IMR-90 (cell line): ENCODE measurements at regions not wholly inside any gene's neighbourhood (a gene's known extent, or its start where the extent isn't known, plus 50 kb on each side); places are given as distances from the start of the nearest gene placed in this dataset.

Experiments used
- ATAC-seq: fragments of 200-7000 bp; cut with Tn5 transposase; 2 replicates; pipeline ENCODE4 v1.9.1; 2020; ENCODE audit warnings: low read depth, mild to moderate bottlenecking, moderate library complexity
- BruUV-seq: library from RNA; stranded (reverse); fragments of 400-500 nt; replicated peaks from 2 replicates; lab custom pipeline; 2021; lab: Mats Ljungman, UMichigan
- CTCF ChIA-PET: fragments of 300-600 bp; formaldehyde crosslinking; extraction: SDS; loops from one replicate; lab custom pipeline; 2021; ENCODE audit warnings: antibody characterized with exemption; lab: Yijun Ruan, JAX
- POLR2A ChIA-PET: fragments of 300-600 bp; sonication (Branson Sonifier 250); formaldehyde crosslinking; loops from one replicate; lab custom pipeline; 2022; ENCODE audit warnings: antibody characterized with exemption; ENCODE audit not compliant: unreplicated experiment; lab: Charles Lee
- DNase-seq: peaks from one replicate; pipeline ENCODE4 v3.0.0; 2013
- H2AFZ ChIP-seq: replicated peaks from 2 replicates; pipeline ENCODE3; 2013; ENCODE audit warnings: low read length, mild to moderate bottlenecking; ENCODE audit not compliant: poor library complexity
- H2AK5ac ChIP-seq: 2 replicates; pipeline ENCODE4 v1.6.1; 2013; ENCODE audit warnings: low read depth, low read length, inconsistent platforms
- H2AK9ac ChIP-seq: replicated peaks from 2 replicates; pipeline ENCODE3; 2013; ENCODE audit warnings: mild to moderate bottlenecking, low read depth, low read length, moderate library complexity; ENCODE audit not compliant: poor library complexity
- H2BK120ac ChIP-seq: 2 replicates; pipeline ENCODE4 v1.6.1; 2013; ENCODE audit warnings: low read depth, low read length, inconsistent platforms
- H2BK15ac ChIP-seq: 3 replicates; pipeline ENCODE4 v1.6.1; 2013; ENCODE audit warnings: low read depth, low read length, inconsistent platforms
- H2BK20ac ChIP-seq: 2 replicates; pipeline ENCODE4 v1.6.1; 2013; ENCODE audit warnings: low read depth, mild to moderate bottlenecking, inconsistent platforms, low read length, moderate library complexity
- H2BK5ac ChIP-seq: 2 replicates; pipeline ENCODE4 v1.6.1; 2013; ENCODE audit warnings: mild to moderate bottlenecking, low read depth, low read length, inconsistent platforms; ENCODE audit not compliant: poor library complexity, severe bottlenecking
- H3K14ac ChIP-seq: replicated peaks from 2 replicates; pipeline ENCODE4 v1.6.1; 2013; ENCODE audit warnings: low read depth, low read length, inconsistent platforms
- H3K18ac ChIP-seq: 2 replicates; pipeline ENCODE4 v1.6.1; 2013; ENCODE audit warnings: low read depth, low read length, control low read depth
- H3K23ac ChIP-seq: 2 replicates; pipeline ENCODE4 v1.6.1; 2013; ENCODE audit warnings: low read depth, low read length, inconsistent platforms
- H3K27ac ChIP-seq: 2 replicates; pipeline ENCODE4 v1.5.1; 2013; ENCODE audit warnings: mild to moderate bottlenecking, control low read depth, low read length; ENCODE audit not compliant: insufficient read depth
- H3K27me3 ChIP-seq: 2 replicates; pipeline ENCODE4 v1.6.1; 2013; ENCODE audit warnings: low read length; ENCODE audit not compliant: control insufficient read depth, insufficient read depth
- H3K36me3 ChIP-seq: 2 replicates; pipeline ENCODE4 v1.6.1; 2013; ENCODE audit warnings: low read length, mixed read lengths; ENCODE audit not compliant: control insufficient read depth, insufficient read depth
- H3K4ac ChIP-seq: 2 replicates; pipeline ENCODE4 v1.6.1; 2013; ENCODE audit warnings: low read depth, low read length, inconsistent platforms
- H3K4me1 ChIP-seq: 2 replicates; pipeline ENCODE4 v1.6.1; 2013; ENCODE audit warnings: low read length, mixed read lengths; ENCODE audit not compliant: control insufficient read depth, insufficient read depth
- H3K4me2 ChIP-seq: 2 replicates; pipeline ENCODE4 v1.6.1; 2013; ENCODE audit warnings: low read depth, mild to moderate bottlenecking, control low read depth, low read length, moderate library complexity
- H3K4me3 ChIP-seq: 2 replicates; pipeline ENCODE4 v1.5.1; 2013; ENCODE audit warnings: low read depth, mild to moderate bottlenecking, control low read depth, low read length, moderate library complexity; ENCODE audit not compliant: insufficient read depth
- H3K56ac ChIP-seq: 2 replicates; pipeline ENCODE4 v1.6.1; 2013; ENCODE audit warnings: low read length, inconsistent platforms; ENCODE audit not compliant: insufficient read depth; ENCODE audit errors: extremely low read depth
- H3K79me1 ChIP-seq, 2 experiments: 2 replicates each; pipeline ENCODE4 v1.6.1; 2013; ENCODE audit warnings: low read length in 2 of 2, inconsistent platforms in 1 of 2, low read depth in 1 of 2
- H3K9ac ChIP-seq: 2 replicates; pipeline ENCODE4 v1.6.1; 2013; ENCODE audit warnings: low read depth, low read length, control low read depth
- H3K9me1 ChIP-seq: 2 replicates; pipeline ENCODE4 v1.6.1; 2013; ENCODE audit warnings: low read length, inconsistent platforms; ENCODE audit not compliant: insufficient read depth
- H3K9me3 ChIP-seq: 2 replicates; pipeline ENCODE4 v1.6.1; 2013; ENCODE audit warnings: low read length; ENCODE audit not compliant: control insufficient read depth, insufficient read depth
- H4K20me1 ChIP-seq: 2 replicates; pipeline ENCODE4 v1.6.1; 2013; ENCODE audit warnings: low read length, inconsistent platforms; ENCODE audit not compliant: insufficient read depth
- H4K5ac ChIP-seq: 2 replicates; pipeline ENCODE4 v1.6.1; 2013; ENCODE audit warnings: mild to moderate bottlenecking, low read depth, low read length, control low read depth
- H4K8ac ChIP-seq, 2 experiments: 2 replicates each; pipeline ENCODE4 v1.6.1; 2013; ENCODE audit warnings: low read depth in 2 of 2, low read length in 2 of 2, control low read depth in 1 of 2, inconsistent platforms in 1 of 2
- H4K91ac ChIP-seq: 2 replicates; pipeline ENCODE4 v1.6.1; 2013; ENCODE audit warnings: low read depth, low read length, inconsistent platforms; ENCODE audit not compliant: insufficient read depth
- BHLHE40 ChIP-seq: fragments of 150-350 bp; IDR thresholded peaks from 2 replicates; pipeline ENCODE4 v1.6.1; 2016; ENCODE audit warnings: mild to moderate bottlenecking, low read depth, low read length
- CEBPB ChIP-seq: IDR thresholded peaks from 2 replicates; pipeline ENCODE4 v1.6.1; 2012; ENCODE audit warnings: low read depth, low read length, improper control_type of control experiment
- CTCF ChIP-seq: conservative IDR thresholded peaks from 2 replicates; pipeline ENCODE4 v1.5.1; 2012; ENCODE audit warnings: mild to moderate bottlenecking, low read depth, low read length, improper control_type of control experiment
- FOS ChIP-seq: fragments of 150-350 bp; IDR thresholded peaks from 2 replicates; pipeline ENCODE4 v1.6.1; 2016; ENCODE audit warnings: low read depth, low read length
- MAZ ChIP-seq: IDR thresholded peaks from 2 replicates; pipeline ENCODE4 v1.6.1; 2012; ENCODE audit warnings: low read depth, mild to moderate bottlenecking, low read length, improper control_type of control experiment, moderate library complexity, borderline replicate concordance
- dilution Hi-C: fragments of 300-500 bp; cut with HindIII; formaldehyde crosslinking; loops from one replicate; pipeline ENCODE4 v1.14.3; 2018; ENCODE audit warnings: low sequenced_read_pairs; ENCODE audit not compliant: unreplicated experiment
- in situ Hi-C: fragments of 300-500 bp; cut with MboI; formaldehyde crosslinking; loops from 3 replicates; pipeline ENCODE4 v1.14.3; 2019; ENCODE audit warnings: low sequenced_read_pairs, inconsistent platforms, mixed read lengths
- intact Hi-C: fragments of 100-400 bp; cut with micrococcal nuclease; formaldehyde crosslinking; loops from 2 replicates; pipeline ENCODE4 v1.10.0; 2022

DNA sequence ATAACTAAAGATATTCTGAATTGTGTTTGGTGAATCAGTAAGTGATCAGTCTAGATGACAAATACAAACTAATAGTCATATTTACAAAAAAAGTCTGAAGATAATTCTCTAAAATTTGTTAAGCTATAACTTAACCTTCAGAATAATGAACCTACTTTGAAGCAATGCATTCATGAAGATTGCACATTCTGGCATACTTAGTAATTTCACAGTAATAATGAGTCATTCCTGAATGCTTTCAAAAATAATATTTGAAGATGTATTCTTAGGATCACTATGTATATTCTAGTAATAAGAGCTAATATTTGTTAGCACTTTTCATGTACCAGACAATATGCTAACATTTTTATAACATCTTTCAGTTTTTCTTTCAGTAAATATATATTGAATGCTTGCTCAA is 756.7 kb upstream of the SLIT2 start:
- dilution Hi-C loops: no loop called here
- no peaks in the 10 kb centered on the region for H3K27me3 ChIP-seq

More for the DNA sequence above, 756.7 kb upstream of the SLIT2 start:
- Histone ChIP-seq H4K20me1 (no peaks in the 10 kb centered on the region), H3K27ac (no peak overlapping the region), H2BK120ac (no peak overlapping the region), H3K79me1 (no peaks in the 10 kb centered on the region), H3K4ac (no peak overlapping the region), H3K14ac (no peak overlapping the region), H3K4me1 (peaks cover 8% of the 10 kb centered on the region), H2BK15ac (no peak overlapping the region), H4K8ac (no peak overlapping the region), H2AFZ (no peak overlapping the region), H3K9me3 (no peaks in the 10 kb centered on the region), H3K18ac (no peak overlapping the region; the same call in 1 of the 2 replicates), H3K9me1 (no peaks in the 10 kb centered on the region), H3K9ac (no peak overlapping the region), H2AK5ac (no peak overlapping the region), H2BK5ac (no peak overlapping the region), H3K4me3 (no peak overlapping the region), H2AK9ac (no peak overlapping the region), H2BK20ac (no peak overlapping the region), H3K23ac (no peak overlapping the region), H3K56ac (no peak overlapping the region), H4K91ac (no peak overlapping the region), H4K5ac (no peak overlapping the region), H3K4me2 (no peak overlapping the region), H3K36me3 (no peaks in the 10 kb centered on the region)
- ChIA-PET CTCF (no interaction called here), POLR2A (no interaction called here)
- in situ Hi-C loops: no loop called here
- ATAC-seq (peak; percentile 56), DNase-seq (peak; percentile 51)
- intact Hi-C loops: loop anchor here (10.0 kb wide), 1 partner anchor 760 kb away; the partner anchor contains the start of gene SLIT2
- BruUV-seq: no TSS peak
- TF ChIP-seq CTCF: no peak
- no peak for TF ChIP-seq BHLHE40
- peak; percentile 13; the same call in 1 of the 2 replicates for TF ChIP-seq FOS
- TF ChIP-seq MAZ: no peak
- peak; percentile 69; the same call in 1 of the 2 replicates for TF ChIP-seq CEBPB
